ENCODE measurements at regions not wholly inside any gene's neighbourhood (a gene's known extent, or its start where the extent isn't known, plus 50 kb on each side); places are given as distances from the start of the nearest gene placed in this dataset.

GRCh38 chr1:213821175-213821942, 166.4 kb upstream of the PROX1 start:
- DNase-seq, result no peak

- no peak for DNase-seq
Measured at GRCh38 chr1:213821943-213822334, 165.8 kb upstream of the PROX1 start.

GRCh38 chr1:213826891-213827290, 160.9 kb upstream of the PROX1 start:
- no peak for DNase-seq

- no peak for DNase-seq
Measured at GRCh38 chr1:213828867-213829266, 158.9 kb upstream of the PROX1 start.

- DNase-seq, result no peak
Measured at GRCh38 chr1:213829780-213830179, 158.0 kb upstream of the PROX1 start.

- DNase-seq, result no peak
Measured at GRCh38 chr1:213830371-213830770, 157.4 kb upstream of the PROX1 start.

GRCh38 chr1:213840575-213840974, 147.2 kb upstream of the PROX1 start:
- no peak for DNase-seq

GRCh38 chr1:213844632-213845031, 143.1 kb upstream of the PROX1 start:
- no peak for DNase-seq

- DNase-seq, result peak; percentile 40
Measured at GRCh38 chr1:213852107-213852506, 135.7 kb upstream of the PROX1 start.

GRCh38 chr1:213858581-213858980, 129.2 kb upstream of the PROX1 start:
- DNase-seq, result no peak

GRCh38 chr1:213861841-213862240, 125.9 kb upstream of the PROX1 start:
- DNase-seq, result no peak

- no peak for DNase-seq
Measured at GRCh38 chr1:213864091-213864490, 123.7 kb upstream of the PROX1 start.

GRCh38 chr1:213868482-213868881, 119.3 kb upstream of the PROX1 start:
- no peak for DNase-seq

GRCh38 chr1:213871179-213871578, 116.6 kb upstream of the PROX1 start:
- no peak for DNase-seq

GRCh38 chr1:213874789-213875188, 113.0 kb upstream of the PROX1 start:
- no peak for DNase-seq

- no peak for DNase-seq
Measured at GRCh38 chr1:213876531-213876930, 111.2 kb upstream of the PROX1 start.

- DNase-seq, result no peak
Measured at GRCh38 chr1:213883618-213884017, 104.2 kb upstream of the PROX1 start.

GRCh38 chr1:213884402-213884801, 103.4 kb upstream of the PROX1 start:
- no peak for DNase-seq

GRCh38 chr1:213884942-213885341, 102.8 kb upstream of the PROX1 start:
- no peak for DNase-seq

- DNase-seq, result no peak
Measured at GRCh38 chr1:213887842-213888241, 99.9 kb upstream of the PROX1 start.

- no peak for DNase-seq
Measured at GRCh38 chr1:213891989-213892902, 95.5 kb upstream of the PROX1 start.

GRCh38 chr1:213898684-213899083, 89.1 kb upstream of the PROX1 start:
- DNase-seq, result no peak

GRCh38 chr1:213899413-213899812, 88.4 kb upstream of the PROX1 start:
- no peak for DNase-seq

GRCh38 chr1:213905344-213905743, 82.4 kb upstream of the PROX1 start:
- DNase-seq, result no peak
